ENCODE measurements at regions not wholly inside any gene's neighbourhood (a gene's known extent, or its start where the extent isn't known, plus 50 kb on each side); places are given as distances from the start of the nearest gene placed in this dataset.

- no peak for DNase-seq
- Mint-ChIP-seq H3K9me3 (no peaks in the 10 kb centered on the region), H3K36me3 (ENCODE audit: low read depth) (no peaks in the 10 kb centered on the region), H3K27ac (no peak overlapping the region), H3K27me3 (ENCODE audit: low read depth, poor library complexity) (peaks cover 22% of the 10 kb centered on the region), H3K4me3 (no peak overlapping the region), H3K4me1 (no peaks in the 10 kb centered on the region)
- TF ChIP-seq, protein P1, sequence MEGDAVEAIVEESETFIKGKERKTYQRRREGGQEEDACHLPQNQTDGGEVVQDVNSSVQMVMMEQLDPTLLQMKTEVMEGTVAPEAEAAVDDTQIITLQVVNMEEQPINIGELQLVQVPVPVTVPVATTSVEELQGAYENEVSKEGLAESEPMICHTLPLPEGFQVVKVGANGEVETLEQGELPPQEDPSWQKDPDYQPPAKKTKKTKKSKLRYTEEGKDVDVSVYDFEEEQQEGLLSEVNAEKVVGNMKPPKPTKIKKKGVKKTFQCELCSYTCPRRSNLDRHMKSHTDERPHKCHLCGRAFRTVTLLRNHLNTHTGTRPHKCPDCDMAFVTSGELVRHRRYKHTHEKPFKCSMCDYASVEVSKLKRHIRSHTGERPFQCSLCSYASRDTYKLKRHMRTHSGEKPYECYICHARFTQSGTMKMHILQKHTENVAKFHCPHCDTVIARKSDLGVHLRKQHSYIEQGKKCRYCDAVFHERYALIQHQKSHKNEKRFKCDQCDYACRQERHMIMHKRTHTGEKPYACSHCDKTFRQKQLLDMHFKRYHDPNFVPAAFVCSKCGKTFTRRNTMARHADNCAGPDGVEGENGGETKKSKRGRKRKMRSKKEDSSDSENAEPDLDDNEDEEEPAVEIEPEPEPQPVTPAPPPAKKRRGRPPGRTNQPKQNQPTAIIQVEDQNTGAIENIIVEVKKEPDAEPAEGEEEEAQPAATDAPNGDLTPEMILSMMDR (IDR thresholded peaks at IDR 0.05), result no peak
Measured at GRCh38 chr17:77857306-77857555, 101.3 kb upstream of the TNRC6C start.

DNA sequence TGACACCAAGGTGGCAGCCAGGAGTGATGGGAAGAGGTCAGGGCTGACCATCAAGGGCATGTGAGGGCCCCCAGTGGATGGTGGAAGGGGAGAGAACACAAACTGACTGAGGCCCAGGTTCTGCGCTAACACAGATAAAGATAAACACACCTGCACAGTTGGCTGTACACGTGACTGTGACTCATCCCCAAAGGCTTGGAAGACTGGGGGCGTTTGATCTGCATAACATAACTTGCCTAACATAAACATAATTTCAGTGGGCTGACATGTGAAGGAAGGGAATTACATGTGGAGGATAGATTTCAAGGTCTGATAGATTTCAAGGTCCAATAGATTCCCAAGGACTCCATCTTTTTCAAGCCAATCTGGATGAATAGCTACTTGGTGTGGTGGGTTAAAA, 100.9 kb upstream of the TNRC6C start:
- Mint-ChIP-seq H3K27me3 (ENCODE audit: low read depth, poor library complexity) (peaks cover 22% of the 10 kb centered on the region), H3K4me3 (no peak overlapping the region), H3K4me1 (no peaks in the 10 kb centered on the region), H3K27ac (no peak overlapping the region), H3K9me3 (no peaks in the 10 kb centered on the region), H3K36me3 (ENCODE audit: low read depth) (no peaks in the 10 kb centered on the region)
- no peak for DNase-seq
- TF ChIP-seq, protein P1 (IDR thresholded peaks at IDR 0.05), result no peak

DNA sequence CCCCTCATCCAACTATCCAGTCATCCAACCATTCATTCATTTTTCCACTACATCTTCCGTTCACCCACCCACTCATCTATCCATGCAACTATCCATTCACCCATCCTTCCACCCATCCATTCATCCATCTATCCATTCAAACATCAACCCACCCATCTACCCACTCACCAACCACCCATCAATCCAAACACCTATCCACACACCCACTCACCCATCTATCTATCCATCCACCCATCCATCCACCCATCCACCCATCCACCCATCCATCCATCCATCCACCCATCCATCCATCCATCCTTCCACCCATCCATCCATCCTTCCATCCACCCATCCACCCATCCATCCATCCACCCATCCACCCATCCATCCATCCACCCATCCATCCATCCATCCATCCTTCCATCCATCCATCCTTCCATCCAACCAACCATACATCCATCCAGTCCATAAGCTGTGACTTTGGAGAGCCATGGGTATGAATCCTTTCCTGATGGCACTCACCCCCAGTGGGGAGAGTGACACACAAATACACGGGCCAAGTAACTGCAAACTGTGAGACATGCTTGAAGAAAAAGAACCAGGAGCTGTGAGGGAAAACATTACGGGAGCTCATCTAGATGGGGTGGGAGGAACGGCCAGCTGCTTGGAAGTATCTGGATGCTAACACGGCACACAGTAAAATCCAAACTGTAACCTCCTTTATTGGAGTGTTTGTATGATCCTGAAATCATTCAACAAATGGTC, 100.0 kb upstream of the TNRC6C start:
- Mint-ChIP-seq H3K36me3 (ENCODE audit: low read depth) (no peaks in the 10 kb centered on the region), H3K27me3 (ENCODE audit: low read depth, poor library complexity) (peaks cover 24% of the 10 kb centered on the region), H3K9me3 (no peaks in the 10 kb centered on the region), H3K27ac (no peak overlapping the region), H3K4me3 (no peak overlapping the region), H3K4me1 (peaks cover 2% of the 10 kb centered on the region)
- TF ChIP-seq, protein P1 (IDR thresholded peaks at IDR 0.05), result no peak
- no peak for DNase-seq

- H3K4me3 Mint-ChIP-seq, result no peak overlapping the region
- H3K27ac Mint-ChIP-seq, result no peak overlapping the region
- H3K4me1 Mint-ChIP-seq, result peaks cover 10% of the 10 kb centered on the region
- TF ChIP-seq, protein P1 (IDR thresholded peaks at IDR 0.05), result no peak
- H3K36me3 Mint-ChIP-seq (ENCODE audit: low read depth), result no peaks in the 10 kb centered on the region
- DNase-seq, result no peak
- H3K27me3 Mint-ChIP-seq (ENCODE audit: low read depth, poor library complexity), result peaks cover 27% of the 10 kb centered on the region
- no peaks in the 10 kb centered on the region for H3K9me3 Mint-ChIP-seq
Measured at GRCh38 chr17:77859035-77859810, 99.3 kb upstream of the TNRC6C start.

- no peaks in the 10 kb centered on the region for H3K9me3 Mint-ChIP-seq
- DNase-seq, result no peak
- no peak overlapping the region for H3K27ac Mint-ChIP-seq
- no peak overlapping the region for H3K4me3 Mint-ChIP-seq
- peaks cover 32% of the 10 kb centered on the region for H3K27me3 Mint-ChIP-seq (ENCODE audit: low read depth, poor library complexity)
- H3K36me3 Mint-ChIP-seq (ENCODE audit: low read depth), result no peaks in the 10 kb centered on the region
- TF ChIP-seq, protein P1 (IDR thresholded peaks at IDR 0.05), result no peak
- peaks cover 27% of the 10 kb centered on the region for H3K4me1 Mint-ChIP-seq
Measured at GRCh38 chr17:77861133-77861695, 97.3 kb upstream of the TNRC6C start.
